GM19467 (cell line): ENCODE measurements at regions not wholly inside any gene's neighbourhood (a gene's known extent, or its start where the extent isn't known, plus 50 kb on each side); places are given as distances from the start of the nearest gene placed in this dataset.

Experiments
- ATAC-seq: cut with Tn5 transposase; IDR thresholded peaks from one replicate; pipeline ENCODE4 v1.9.1; 2021; ENCODE audit warnings: mild to moderate bottlenecking, moderate library complexity; ENCODE audit not compliant: unreplicated experiment

DNA sequence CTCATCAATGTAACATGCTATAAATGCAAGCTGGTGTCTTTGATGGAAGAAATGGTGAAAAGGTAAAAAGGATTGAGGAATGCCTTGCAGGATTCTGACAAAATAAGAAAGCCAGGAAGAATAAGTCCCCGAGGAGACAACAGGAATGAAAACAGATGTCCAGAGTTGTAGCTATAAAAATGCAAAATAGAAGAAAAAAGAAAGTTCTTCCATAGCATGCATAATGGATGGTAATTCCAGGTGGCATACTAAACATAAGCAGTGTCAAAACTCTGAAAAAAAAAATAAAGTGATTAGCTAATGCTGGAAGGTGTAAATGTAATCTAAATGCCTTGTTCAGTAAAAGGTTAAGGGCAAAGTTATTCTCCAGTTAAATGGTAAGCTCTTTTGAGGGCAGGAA is 225.9 kb upstream of the CHST9 start:
- ATAC-seq = no peak

GRCh38 chr18:27404855-27405254 is 219.7 kb upstream of the CHST9 start:
- no peak for ATAC-seq

DNA sequence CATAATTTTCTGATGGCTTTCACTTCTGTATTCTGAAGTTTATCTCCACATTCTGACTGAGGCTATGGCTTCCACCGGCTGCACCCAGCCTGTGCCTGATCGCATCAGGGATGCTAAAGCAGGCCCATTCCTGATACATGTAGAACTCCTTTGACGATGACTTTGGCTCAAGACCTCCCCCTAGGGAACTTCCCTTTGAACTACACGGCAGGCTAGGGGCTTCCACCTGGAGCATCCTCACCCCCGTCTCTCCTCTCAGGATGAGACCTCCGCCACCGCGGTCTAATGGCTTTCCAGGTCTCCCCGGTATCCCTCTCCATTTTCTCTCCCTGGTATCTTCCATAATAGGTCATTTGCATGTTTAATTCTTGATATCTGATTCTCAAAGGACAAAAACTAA is 214.9 kb upstream of the CHST9 start:
- no peak for ATAC-seq

DNA sequence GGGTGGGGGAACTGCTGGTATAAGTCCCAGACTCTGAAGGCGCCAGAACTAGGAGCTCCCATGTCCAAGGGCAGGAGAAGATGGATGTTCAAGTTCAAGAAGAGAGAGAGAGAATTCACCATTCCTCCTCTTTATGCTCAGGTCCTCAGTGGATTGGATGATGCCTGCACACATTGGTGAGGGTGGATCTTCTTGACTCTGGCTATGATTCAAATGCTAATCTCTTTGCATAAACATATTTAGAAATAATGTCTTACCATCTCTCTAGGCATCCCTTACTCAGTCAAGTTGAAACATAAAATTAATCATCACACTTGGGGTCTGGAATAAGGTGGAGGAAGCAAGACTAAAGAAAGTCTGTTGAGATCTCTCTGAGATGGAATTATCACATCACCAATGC is 210.6 kb upstream of the CHST9 start:
- ATAC-seq = no peak

DNA sequence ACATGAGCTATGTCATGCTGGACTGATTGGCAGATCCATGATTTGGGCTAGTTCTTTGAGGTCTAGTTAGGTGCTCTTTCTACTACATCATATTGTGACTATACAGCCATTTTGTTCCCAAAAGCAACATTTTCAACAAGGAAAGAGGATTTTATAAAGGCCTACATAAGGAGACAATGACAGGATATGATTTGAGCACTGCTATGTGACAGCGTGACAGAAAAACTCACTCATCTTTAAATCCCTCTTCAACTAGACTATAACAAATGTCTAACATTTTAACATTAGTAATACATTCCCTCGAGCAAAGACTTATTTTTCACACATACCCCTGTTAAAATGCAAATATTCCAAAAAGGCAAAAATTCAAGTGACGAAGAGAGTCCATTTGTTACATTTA is 209.6 kb upstream of the CHST9 start:
- no peak for ATAC-seq

DNA sequence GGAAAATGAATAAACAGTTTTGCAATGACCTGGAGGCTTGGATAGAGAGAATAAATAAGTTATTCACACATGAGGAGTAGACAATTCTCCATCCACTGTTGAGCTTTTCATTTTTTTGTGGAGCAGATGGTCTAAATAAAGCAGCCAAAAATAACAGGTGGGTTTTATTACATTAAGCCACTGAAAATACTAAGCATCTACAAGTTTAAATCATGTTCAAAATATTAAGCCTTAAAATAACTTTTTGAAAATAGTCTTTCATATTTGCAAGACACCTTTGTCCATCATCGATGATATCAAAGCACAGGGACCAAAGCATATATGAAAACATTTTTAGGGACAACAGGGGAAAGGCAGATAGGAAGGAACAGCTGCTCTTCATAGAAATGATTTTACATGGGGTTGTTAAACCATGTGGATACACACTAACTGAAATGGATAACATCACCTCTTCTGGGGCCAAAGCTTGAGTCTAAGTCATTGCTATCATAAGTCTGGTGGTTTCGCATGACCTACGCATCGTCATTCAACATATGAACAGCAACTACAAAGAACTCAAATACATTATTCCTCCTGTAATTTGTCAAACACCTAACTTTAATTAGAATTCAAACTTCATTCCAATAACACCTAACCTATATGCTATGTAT is 197.6 kb upstream of the CHST9 start:
- ATAC-seq = no peak

DNA sequence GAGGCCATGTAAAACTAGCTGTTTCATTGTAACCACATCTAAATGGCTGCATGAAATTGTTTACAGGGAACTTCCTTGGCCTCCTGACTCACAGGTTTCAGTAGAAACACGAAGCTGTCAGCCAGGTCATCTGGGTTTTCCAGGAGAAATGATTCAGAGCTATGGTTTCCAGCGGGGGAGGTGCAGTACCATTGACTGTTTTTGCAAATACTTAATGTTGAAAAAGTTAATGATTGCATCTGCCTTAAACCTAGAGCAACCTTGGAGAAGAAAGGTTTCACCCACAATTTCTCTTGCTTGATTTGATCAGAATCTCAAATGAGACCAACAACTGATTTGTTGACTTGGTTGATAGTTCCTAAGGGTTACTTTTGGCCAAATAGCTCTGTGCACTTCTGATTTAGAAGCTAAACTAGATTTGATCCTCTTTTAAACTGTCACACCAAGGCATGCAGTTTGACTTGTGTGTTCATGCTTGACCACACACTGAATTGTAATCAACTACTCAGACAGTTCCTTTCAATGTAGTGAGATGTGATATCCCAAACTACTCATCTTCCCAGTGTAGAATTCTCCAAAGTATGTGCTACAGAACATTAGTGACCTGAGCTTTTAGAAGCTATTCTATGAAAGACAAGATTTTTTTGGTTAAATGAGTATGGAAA is 193.5 kb upstream of the CHST9 start:
- ATAC-seq = peak; percentile 57

DNA sequence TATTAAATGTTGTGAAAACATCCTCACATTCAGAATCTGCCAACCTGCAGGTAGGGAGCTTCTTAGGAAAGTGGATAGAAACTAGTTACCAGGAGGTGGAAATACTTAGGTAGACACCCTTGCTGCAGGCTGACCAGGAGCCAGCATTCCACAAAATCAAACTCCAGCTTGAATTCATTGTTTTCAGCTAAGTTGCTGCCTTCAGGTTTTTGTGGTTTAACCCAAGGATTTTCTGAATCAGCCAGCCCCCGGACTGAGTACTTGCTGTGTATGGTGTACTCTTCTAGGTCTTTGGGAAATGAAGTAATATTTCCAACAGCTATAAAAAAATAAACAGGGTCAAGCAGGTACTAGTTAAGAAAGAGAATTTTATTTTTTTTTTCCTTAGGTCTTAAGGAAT is 192.1 kb upstream of the CHST9 start:
- ATAC-seq = no peak

- ATAC-seq = no peak
Measured at GRCh38 chr18:27372386-27372785, 187.3 kb upstream of the CHST9 start.

- no peak for ATAC-seq
Measured at GRCh38 chr18:27366665-27367064, 181.6 kb upstream of the CHST9 start.

- no peak for ATAC-seq
Measured at GRCh38 chr18:27366151-27366550, 181.0 kb upstream of the CHST9 start.

DNA sequence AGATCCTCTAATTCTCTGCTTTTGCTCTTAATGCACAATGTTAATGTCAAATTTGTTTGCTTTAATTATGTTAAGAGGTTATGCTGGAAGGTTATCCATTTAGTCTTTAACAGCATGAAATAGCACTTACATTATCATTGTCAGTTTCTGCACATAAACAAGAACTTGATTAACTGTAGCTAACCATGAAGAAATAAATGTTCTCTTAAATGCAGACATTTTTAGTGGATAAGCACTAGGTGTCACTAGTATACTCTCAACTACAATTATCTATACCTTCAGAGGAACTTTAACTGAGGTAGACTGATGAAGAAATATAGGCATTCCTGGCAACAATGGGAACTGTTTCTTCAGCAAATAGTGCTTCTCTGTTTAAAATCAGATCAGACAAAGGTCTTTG is 178.8 kb upstream of the CHST9 start:
- ATAC-seq = no peak

DNA sequence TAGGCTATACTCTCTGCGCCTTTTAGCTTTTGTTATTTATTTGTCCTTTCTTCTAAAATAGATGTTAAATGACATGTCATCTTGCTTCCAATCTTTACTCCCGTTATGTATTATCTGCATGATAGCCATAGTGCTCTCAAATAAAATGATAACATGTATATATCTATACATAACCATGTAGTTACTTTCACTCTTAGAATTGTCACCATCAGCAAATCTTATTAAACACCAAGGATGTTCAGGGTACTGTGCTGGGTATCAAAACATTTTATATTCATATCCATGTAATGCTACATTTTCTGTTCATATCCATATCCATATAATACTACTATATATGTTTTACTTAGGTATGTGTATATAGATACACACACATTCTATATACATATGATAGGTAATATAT is 176.4 kb upstream of the CHST9 start:
- no peak for ATAC-seq

GRCh38 chr18:27355308-27355707 is 170.2 kb upstream of the CHST9 start:
- ATAC-seq = no peak

DNA sequence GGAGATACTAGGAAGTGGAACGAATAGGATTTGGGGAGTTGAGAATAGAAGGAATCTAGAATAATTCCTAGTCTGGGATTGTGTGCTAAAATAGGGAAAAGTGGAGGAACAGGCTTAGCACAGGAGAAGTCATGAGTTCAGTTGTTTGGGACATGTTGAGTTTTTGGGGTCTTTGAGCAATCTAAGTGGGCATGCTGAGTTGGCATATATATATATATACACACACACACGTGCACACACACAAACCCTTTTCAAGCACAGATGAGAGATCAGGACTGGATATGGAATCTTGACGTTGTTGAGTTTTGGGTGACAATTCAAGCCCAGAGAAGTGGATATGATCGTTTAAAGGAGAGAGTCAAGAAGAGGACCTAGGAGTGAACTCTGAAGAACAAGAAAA is 168.2 kb upstream of the CHST9 start:
- no peak for ATAC-seq

- no peak for ATAC-seq
Measured at GRCh38 chr18:27349284-27349882, 164.3 kb upstream of the CHST9 start.

DNA sequence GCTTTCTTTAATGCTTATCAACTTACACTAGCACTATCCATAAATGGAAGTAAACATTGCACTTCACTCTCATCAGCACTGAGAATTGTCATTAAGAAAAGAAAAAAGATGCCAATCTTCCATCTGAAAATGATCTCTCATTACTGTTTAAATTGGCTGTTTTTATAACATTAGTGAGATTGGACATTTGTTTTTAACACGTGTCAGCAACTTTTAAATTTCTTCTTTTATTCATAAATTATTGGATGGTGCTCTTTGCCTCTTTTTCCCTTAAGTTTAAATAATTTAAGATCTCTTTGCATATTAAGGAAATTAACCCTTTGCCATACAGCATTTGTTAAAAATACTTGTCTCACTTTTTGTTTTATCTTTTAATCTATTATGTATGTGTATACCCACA is 146.5 kb upstream of the CHST9 start:
- ATAC-seq = no peak

DNA sequence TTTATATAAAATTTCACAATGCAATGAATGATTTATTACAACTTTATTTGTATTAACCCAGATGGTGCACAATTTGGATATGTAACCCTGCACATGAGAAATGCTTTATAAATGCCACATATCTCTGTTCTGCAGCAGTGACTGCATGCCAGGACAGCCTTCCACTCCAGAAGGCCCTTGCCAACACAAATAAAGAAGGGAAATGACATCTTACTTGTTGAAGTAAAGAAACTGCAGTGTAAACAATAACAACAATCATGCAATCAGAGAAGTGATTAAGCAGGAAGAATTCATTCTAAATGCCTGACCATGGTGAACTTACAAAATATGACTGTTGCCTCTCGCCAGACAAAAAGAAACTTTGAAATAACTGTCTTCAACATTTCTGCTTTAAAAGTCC is 129.9 kb upstream of the CHST9 start:
- ATAC-seq = no peak

GRCh38 chr18:27313678-27314077 is 128.6 kb upstream of the CHST9 start:
- ATAC-seq = no peak

DNA sequence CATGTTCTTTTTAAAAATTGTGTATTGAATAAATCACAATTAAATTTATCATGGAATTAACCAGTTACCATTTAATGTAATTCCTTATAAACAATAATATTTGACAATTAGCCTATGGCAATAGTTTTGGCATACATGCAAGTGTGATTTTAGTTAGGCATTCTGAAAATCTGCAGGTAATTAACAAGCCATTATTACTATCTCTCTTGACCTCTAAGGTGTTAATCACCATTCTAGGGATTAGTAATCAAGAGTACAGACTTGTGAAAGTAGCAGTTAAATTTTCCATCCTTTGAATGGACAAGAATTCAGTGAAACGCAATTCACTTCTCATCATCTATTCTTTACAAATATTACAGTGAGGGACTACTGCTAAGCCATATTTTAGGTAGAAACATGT is 127.7 kb upstream of the CHST9 start:
- ATAC-seq = no peak

DNA sequence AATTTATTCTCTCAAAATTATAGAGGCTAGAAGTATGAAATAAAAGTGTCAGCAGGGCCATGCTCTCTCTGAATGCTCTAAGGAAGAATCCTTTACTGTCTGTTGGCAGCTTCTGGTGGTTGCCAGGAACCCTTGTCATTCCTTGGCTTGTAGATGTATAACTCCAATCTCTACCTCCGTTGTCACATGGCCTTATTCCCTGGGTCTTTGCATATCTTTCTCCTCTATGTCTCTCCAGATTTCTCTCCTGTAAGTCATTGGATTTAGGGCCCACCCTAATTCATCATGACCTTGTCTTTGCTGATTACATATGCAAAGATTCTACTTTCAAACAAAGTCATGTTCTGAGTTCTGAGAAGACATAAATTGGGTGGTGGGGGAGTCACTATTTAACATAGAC is 127.0 kb upstream of the CHST9 start:
- ATAC-seq = no peak

GRCh38 chr18:27311114-27311513 is 126.0 kb upstream of the CHST9 start:
- ATAC-seq = no peak
